BJ (cell line): ENCODE measurements at regions not wholly inside any gene's neighbourhood (a gene's known extent, or its start where the extent isn't known, plus 50 kb on each side); places are given as distances from the start of the nearest gene placed in this dataset.

Experiments used
- CTCF ChIA-PET: fragments of 350-600 bp; formaldehyde crosslinking; extraction: SDS; loops from one replicate; lab custom pipeline; 2021; ENCODE audit warnings: antibody characterized with exemption, inconsistent platforms; lab: Yijun Ruan, JAX
- POLR2A ChIA-PET: fragments of 300-600 bp; sonication (Branson Sonifier 250); formaldehyde crosslinking; extraction: SDS; loops from one replicate; lab custom pipeline; 2021; ENCODE audit warnings: antibody characterized with exemption; lab: Charles Lee
- DNase-seq: peaks from one replicate; pipeline ENCODE4 v3.0.0-alpha.2; 2011; ENCODE audit warnings: low read depth
- H3K27me3 ChIP-seq: 2 replicates; pipeline ENCODE4 v1.6.0; 2011; ENCODE audit warnings: low read length; ENCODE audit not compliant: control insufficient read depth, insufficient read depth
- H3K36me3 ChIP-seq: 2 replicates; pipeline ENCODE4 v1.5.1; 2011; ENCODE audit warnings: low read length; ENCODE audit not compliant: control insufficient read depth, insufficient read depth
- H3K4me3 ChIP-seq: 2 replicates; pipeline ENCODE4 v1.5.1; 2011; ENCODE audit warnings: low read depth, mild to moderate bottlenecking, control low read depth, low read length
- CTCF ChIP-seq: IDR thresholded peaks from 2 replicates; pipeline ENCODE4 v1.5.1; 2011; ENCODE audit warnings: low read depth, mild to moderate bottlenecking, control low read depth, inconsistent platforms, low read length, moderate library complexity; ENCODE audit not compliant: insufficient read depth

- TF ChIP-seq CTCF, result no peak
- ChIA-PET CTCF (no interaction called here), POLR2A (no interaction called here)
- Histone ChIP-seq H3K27me3 (no peaks in the 10 kb centered on the region), H3K4me3 (no peak overlapping the region), H3K36me3 (no peaks in the 10 kb centered on the region)
- DNase-seq, result no peak
These were observed 394.2 kb downstream of the IRS1 start for GRCh38 chr2:226405465-226405864.

GRCh38 chr2:226403369-226403768 is 396.3 kb downstream of the IRS1 start:
- POLR2A ChIA-PET, result no interaction called here
- Histone ChIP-seq H3K27me3 (no peaks in the 10 kb centered on the region), H3K36me3 (no peaks in the 10 kb centered on the region), H3K4me3 (no peak overlapping the region)
- DNase-seq, result no peak
- CTCF ChIA-PET, result no interaction called here
- no peak for TF ChIP-seq CTCF

- ChIA-PET CTCF (interaction anchor here (1.0 to 1.3 kb wide), 3 partner anchors 8 to 153 kb away, joined by 3 to 4 read pairs (median 3); no protein-coding TSS in a partner anchor), POLR2A (no interaction called here)
- no peaks in the 10 kb centered on the region for H3K36me3 ChIP-seq
- no peak for TF ChIP-seq CTCF
- H3K27me3 ChIP-seq, result no peaks in the 10 kb centered on the region
- H3K4me3 ChIP-seq, result no peak overlapping the region
- no peak for DNase-seq
These were observed 400.6 kb downstream of the IRS1 start for GRCh38 chr2:226399006-226399405.

GRCh38 chr2:226398580-226398979 is 401.0 kb downstream of the IRS1 start:
- no peaks in the 10 kb centered on the region for H3K36me3 ChIP-seq
- POLR2A ChIA-PET, result no interaction called here
- CTCF ChIA-PET, result interaction anchor here (1.0 to 1.3 kb wide), 3 partner anchors 9 to 153 kb away, joined by 3 to 4 read pairs (median 3); no protein-coding TSS in a partner anchor

GRCh38 chr2:226396541-226396940 is 403.1 kb downstream of the IRS1 start:
- POLR2A ChIA-PET, result no interaction called here
- H3K4me3 ChIP-seq, result no peak overlapping the region
- TF ChIP-seq CTCF, result no peak
- CTCF ChIA-PET, result interaction anchor here (0.8 kb wide), 1 partner anchor 406 kb away, joined by 4 read pairs; no protein-coding TSS in a partner anchor
- H3K27me3 ChIP-seq, result no peaks in the 10 kb centered on the region
- DNase-seq, result no peak
- H3K36me3 ChIP-seq, result no peaks in the 10 kb centered on the region

More at GRCh38 chr2:226398580-226398979, 401.0 kb downstream of the IRS1 start:
- no peak for DNase-seq
- Histone ChIP-seq H3K4me3 (no peak overlapping the region), H3K27me3 (no peaks in the 10 kb centered on the region)
- no peak for TF ChIP-seq CTCF
